Neural cell (in vitro differentiated cells): ENCODE measurements at regions not wholly inside any gene's neighbourhood (a gene's known extent, or its start where the extent isn't known, plus 50 kb on each side); places are given as distances from the start of the nearest gene placed in this dataset.

Experiments used
- H2AFZ ChIP-seq: fragments of 200-600, 300-800 bp; sonication (generic), shearing (Covaris generic); 2 replicates; pipeline ENCODE4 v1.6.0; 2014; ENCODE audit warnings: low read depth, mild to moderate bottlenecking, antibody characterized with exemption, low read length, moderate library complexity
- H3F3A ChIP-seq: fragments of 200-600 bp; shearing (Covaris generic); 2 replicates; pipeline ENCODE4 v1.6.1; 2016; ENCODE audit warnings: mild to moderate bottlenecking, moderate library complexity, mixed read lengths, antibody characterized with exemption, low read length; ENCODE audit not compliant: insufficient read depth, poor library complexity, severe bottlenecking
- H3K27ac ChIP-seq: fragments of 200-600, 300-800 bp; sonication (generic), shearing (Covaris generic); 2 replicates; pipeline ENCODE4 v1.5.1; 2014; ENCODE audit warnings: mild to moderate bottlenecking, low read length, moderate library complexity
- H3K27me3 ChIP-seq: fragments of 300-800, 200-600 bp; sonication (generic), shearing (Covaris generic); 2 replicates; pipeline ENCODE4 v1.6.0; 2014; ENCODE audit warnings: mild to moderate bottlenecking, low read depth, low read length, moderate library complexity; ENCODE audit not compliant: insufficient read depth
- H3K36me3 ChIP-seq: fragments of 300-800, 200-600 bp; sonication (generic), shearing (Covaris generic); 2 replicates; pipeline ENCODE4 v1.5.1; 2014; ENCODE audit warnings: mild to moderate bottlenecking, antibody characterized with exemption, low read length, moderate library complexity; ENCODE audit not compliant: insufficient read depth
- H3K4me2 ChIP-seq: fragments of 300-800, 200-600 bp; sonication (generic), shearing (Covaris generic); 2 replicates; pipeline ENCODE4 v1.6.0; 2014; ENCODE audit warnings: mild to moderate bottlenecking, low read length
- H3K4me3 ChIP-seq: fragments of 300-800, 200-600 bp; sonication (generic), shearing (Covaris generic); 2 replicates; pipeline ENCODE4 v1.5.1; 2014; ENCODE audit warnings: mild to moderate bottlenecking, low read length, moderate library complexity
- H3K79me2 ChIP-seq: fragments of 200-600 bp; shearing (Covaris generic); replicated peaks from 2 replicates; pipeline ENCODE4 v1.6.0; 2014; ENCODE audit warnings: mild to moderate bottlenecking, low read length, moderate library complexity; ENCODE audit not compliant: insufficient read depth
- H3K9ac ChIP-seq: fragments of 300-800, 200-600 bp; sonication (generic), shearing (Covaris generic); 2 replicates; pipeline ENCODE4 v1.6.1; 2016; ENCODE audit warnings: mild to moderate bottlenecking, low read length, mixed read lengths
- H3K9me2 ChIP-seq: fragments of 200-600 bp; shearing (Covaris generic); 2 replicates; pipeline ENCODE4 v1.6.1; 2016; ENCODE audit warnings: mild to moderate bottlenecking, low read length, mixed read lengths; ENCODE audit not compliant: insufficient read depth
- H3K9me3 ChIP-seq: fragments of 200-600, 300-800 bp; sonication (generic), shearing (Covaris generic); 2 replicates; pipeline ENCODE4 v1.6.1; 2016; ENCODE audit warnings: mild to moderate bottlenecking, mixed run types, low read length, moderate library complexity, mixed read lengths
- H4K20me1 ChIP-seq: fragments of 200-600 bp; shearing (Covaris generic); 2 replicates; pipeline ENCODE4 v1.6.1; 2016; ENCODE audit warnings: mild to moderate bottlenecking, mixed run types; ENCODE audit not compliant: insufficient read depth
- EP300 ChIP-seq: fragments of 450-650 bp; conservative IDR thresholded peaks from 2 replicates; pipeline ENCODE4 v1.6.1; 2014; ENCODE audit warnings: antibody characterized with exemption, mild to moderate bottlenecking, moderate library complexity; ENCODE audit not compliant: poor library complexity, severe bottlenecking
- EZH2 ChIP-seq: fragments of 200-600, 300-800 bp; shearing (Covaris generic), sonication (generic); IDR thresholded peaks from 2 replicates; pipeline ENCODE4 v1.6.1; 2014; ENCODE audit warnings: antibody characterized with exemption, low read length, borderline replicate concordance, mild to moderate bottlenecking; ENCODE audit not compliant: insufficient read depth, poor library complexity, severe bottlenecking
- MXI1 ChIP-seq: fragments of 450-650 bp; conservative IDR thresholded peaks from 2 replicates; pipeline ENCODE4 v1.6.1; 2014; ENCODE audit warnings: antibody characterized with exemption, mild to moderate bottlenecking; ENCODE audit not compliant: poor library complexity, severe bottlenecking
- POLR2AphosphoS5 ChIP-seq: IDR thresholded peaks from 2 replicates; pipeline ENCODE4 v1.6.1; 2012
- RAD21 ChIP-seq: fragments of 450-650 bp; conservative IDR thresholded peaks from 2 replicates; pipeline ENCODE4 v1.6.1; 2014; ENCODE audit warnings: antibody characterized with exemption, mild to moderate bottlenecking, moderate library complexity
- SMC3 ChIP-seq: fragments of 450-650 bp; conservative IDR thresholded peaks from 2 replicates; pipeline ENCODE4 v1.6.1; 2014; ENCODE audit warnings: antibody characterized with exemption, mild to moderate bottlenecking, moderate library complexity; ENCODE audit not compliant: poor library complexity
- TAF1 ChIP-seq: IDR thresholded peaks from 2 replicates; pipeline ENCODE4 v1.6.1; 2012; ENCODE audit warnings: low read depth
- TF ChIP-seq, protein P1 (sequence below): IDR thresholded peaks from 2 replicates; pipeline ENCODE4 v1.6.1; 2012; ENCODE audit warnings: borderline replicate concordance
- TF ChIP-seq, protein P2 (sequence below): fragments of 450-650 bp; IDR thresholded peaks from 2 replicates; pipeline ENCODE4 v1.5.1; 2014; ENCODE audit warnings: antibody characterized with exemption, mild to moderate bottlenecking, moderate library complexity; ENCODE audit not compliant: poor library complexity, severe bottlenecking

DNA sequence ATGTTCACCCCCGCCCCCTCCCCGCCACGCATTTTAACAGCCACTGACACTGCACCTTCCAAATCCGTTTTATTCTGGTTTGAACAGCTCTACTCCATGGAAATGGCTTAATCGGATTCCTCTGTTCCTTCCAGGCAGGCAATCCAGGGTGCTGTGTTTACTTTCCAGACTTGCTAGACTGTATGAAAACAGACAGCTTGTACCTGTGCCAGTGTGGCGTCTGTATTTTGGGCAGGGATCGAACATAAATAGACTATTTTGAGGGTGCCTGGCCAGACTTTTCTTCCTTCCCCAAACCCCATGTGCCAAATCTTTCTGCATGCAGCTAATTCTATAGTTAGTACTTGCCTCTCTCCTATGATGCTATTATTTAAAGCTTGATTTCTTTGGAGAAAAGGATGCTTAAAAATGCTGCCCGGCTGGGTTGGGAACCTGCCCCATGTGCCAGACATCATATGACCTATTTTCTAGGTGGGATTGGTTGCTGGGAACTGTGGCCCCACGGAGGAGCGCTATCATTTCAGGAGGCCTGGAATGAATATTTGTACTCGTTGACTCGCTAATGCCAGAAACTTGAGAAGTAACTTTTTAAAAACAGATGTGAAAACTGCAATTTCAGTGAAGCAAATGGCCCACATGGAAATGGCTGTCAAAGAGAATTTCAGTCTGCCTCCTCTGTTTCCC, 814.8 kb downstream of the BRD1 start:
- no peaks in the 10 kb centered on the region for H3K27me3 ChIP-seq
- no peaks in the 10 kb centered on the region for H3K79me2 ChIP-seq
- no peaks in the 10 kb centered on the region for H3F3A ChIP-seq
- H3K27ac ChIP-seq: no peak overlapping the region
- no peak overlapping the region for H2AFZ ChIP-seq
- no peaks in the 10 kb centered on the region for H3K36me3 ChIP-seq
- TF ChIP-seq RAD21 (no peak), MXI1 (no peak), POLR2AphosphoS5 (no peak), EP300 (no peak), SMC3 (no peak), TAF1 (no peak), EZH2 (no peak)
- TF ChIP-seq, protein P1, sequence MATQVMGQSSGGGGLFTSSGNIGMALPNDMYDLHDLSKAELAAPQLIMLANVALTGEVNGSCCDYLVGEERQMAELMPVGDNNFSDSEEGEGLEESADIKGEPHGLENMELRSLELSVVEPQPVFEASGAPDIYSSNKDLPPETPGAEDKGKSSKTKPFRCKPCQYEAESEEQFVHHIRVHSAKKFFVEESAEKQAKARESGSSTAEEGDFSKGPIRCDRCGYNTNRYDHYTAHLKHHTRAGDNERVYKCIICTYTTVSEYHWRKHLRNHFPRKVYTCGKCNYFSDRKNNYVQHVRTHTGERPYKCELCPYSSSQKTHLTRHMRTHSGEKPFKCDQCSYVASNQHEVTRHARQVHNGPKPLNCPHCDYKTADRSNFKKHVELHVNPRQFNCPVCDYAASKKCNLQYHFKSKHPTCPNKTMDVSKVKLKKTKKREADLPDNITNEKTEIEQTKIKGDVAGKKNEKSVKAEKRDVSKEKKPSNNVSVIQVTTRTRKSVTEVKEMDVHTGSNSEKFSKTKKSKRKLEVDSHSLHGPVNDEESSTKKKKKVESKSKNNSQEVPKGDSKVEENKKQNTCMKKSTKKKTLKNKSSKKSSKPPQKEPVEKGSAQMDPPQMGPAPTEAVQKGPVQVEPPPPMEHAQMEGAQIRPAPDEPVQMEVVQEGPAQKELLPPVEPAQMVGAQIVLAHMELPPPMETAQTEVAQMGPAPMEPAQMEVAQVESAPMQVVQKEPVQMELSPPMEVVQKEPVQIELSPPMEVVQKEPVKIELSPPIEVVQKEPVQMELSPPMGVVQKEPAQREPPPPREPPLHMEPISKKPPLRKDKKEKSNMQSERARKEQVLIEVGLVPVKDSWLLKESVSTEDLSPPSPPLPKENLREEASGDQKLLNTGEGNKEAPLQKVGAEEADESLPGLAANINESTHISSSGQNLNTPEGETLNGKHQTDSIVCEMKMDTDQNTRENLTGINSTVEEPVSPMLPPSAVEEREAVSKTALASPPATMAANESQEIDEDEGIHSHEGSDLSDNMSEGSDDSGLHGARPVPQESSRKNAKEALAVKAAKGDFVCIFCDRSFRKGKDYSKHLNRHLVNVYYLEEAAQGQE: no peak
- TF ChIP-seq, protein P2, sequence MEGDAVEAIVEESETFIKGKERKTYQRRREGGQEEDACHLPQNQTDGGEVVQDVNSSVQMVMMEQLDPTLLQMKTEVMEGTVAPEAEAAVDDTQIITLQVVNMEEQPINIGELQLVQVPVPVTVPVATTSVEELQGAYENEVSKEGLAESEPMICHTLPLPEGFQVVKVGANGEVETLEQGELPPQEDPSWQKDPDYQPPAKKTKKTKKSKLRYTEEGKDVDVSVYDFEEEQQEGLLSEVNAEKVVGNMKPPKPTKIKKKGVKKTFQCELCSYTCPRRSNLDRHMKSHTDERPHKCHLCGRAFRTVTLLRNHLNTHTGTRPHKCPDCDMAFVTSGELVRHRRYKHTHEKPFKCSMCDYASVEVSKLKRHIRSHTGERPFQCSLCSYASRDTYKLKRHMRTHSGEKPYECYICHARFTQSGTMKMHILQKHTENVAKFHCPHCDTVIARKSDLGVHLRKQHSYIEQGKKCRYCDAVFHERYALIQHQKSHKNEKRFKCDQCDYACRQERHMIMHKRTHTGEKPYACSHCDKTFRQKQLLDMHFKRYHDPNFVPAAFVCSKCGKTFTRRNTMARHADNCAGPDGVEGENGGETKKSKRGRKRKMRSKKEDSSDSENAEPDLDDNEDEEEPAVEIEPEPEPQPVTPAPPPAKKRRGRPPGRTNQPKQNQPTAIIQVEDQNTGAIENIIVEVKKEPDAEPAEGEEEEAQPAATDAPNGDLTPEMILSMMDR: no peak
- H3K4me3 ChIP-seq: no peak overlapping the region
- H3K9me2 ChIP-seq: no peaks in the 10 kb centered on the region
- H3K9me3 ChIP-seq: no peaks in the 10 kb centered on the region
- H4K20me1 ChIP-seq: no peaks in the 10 kb centered on the region
- H3K4me2 ChIP-seq: no peak overlapping the region
- no peak overlapping the region for H3K9ac ChIP-seq

DNA sequence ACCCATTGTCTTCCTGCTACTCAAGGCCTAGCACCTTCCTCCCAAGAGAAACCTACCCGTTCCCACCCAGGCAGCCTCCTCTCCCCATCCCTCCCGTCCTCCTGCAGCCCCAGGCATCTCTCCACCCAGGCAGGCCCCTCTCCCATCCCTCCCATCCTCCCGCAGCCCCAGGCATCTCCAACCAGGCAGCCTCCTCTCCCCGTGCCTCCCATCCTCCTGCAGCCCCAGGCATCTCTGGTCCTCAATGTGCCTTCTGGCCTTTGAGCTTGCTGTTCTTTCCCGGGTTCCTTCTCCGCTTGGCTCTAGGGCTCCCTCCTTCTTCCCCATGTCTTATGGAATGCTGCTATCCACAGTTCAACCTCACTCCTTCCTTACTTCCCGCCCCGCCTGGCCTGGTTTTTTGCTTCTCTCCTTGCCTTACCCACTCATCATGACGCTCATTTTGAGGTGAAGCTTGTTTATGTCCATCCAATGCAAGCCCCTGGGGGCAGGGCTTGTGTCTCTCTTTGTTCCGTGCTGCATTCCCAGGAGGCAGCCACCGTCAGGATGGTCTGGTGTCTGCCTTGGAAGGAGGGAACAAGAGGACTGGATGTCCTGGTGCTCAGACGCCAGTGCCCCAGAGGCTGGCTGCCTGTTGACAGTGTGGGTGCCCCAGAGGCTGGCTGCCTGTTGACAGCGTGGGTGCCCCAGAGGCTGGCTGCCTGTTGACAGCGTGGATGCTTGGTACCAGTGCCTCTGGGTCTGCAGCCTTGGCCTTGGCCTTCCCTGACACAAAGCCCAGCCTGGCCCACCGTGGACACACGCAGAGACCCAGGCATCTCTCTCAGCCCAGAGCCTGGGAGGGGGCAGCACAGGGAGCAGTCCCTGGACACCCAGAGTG, 815.7 kb downstream of the BRD1 start:
- Histone ChIP-seq H3K79me2 (no peaks in the 10 kb centered on the region), H3K9me3 (no peaks in the 10 kb centered on the region), H3F3A (no peaks in the 10 kb centered on the region), H2AFZ (no peak overlapping the region), H3K4me3 (no peak overlapping the region), H3K9me2 (no peaks in the 10 kb centered on the region), H3K27me3 (no peaks in the 10 kb centered on the region), H3K4me2 (no peak overlapping the region), H3K36me3 (no peaks in the 10 kb centered on the region), H4K20me1 (no peaks in the 10 kb centered on the region), H3K9ac (no peak overlapping the region), H3K27ac (no peak overlapping the region)
- TF ChIP-seq MXI1 (no peak), RAD21 (no peak), SMC3 (no peak), EP300 (no peak), EZH2 (no peak)
- TF ChIP-seq, protein P2: no peak
- TF ChIP-seq, protein P1: no peak
